ENCODE measurements at regions not wholly inside any gene's neighbourhood (a gene's known extent, or its start where the extent isn't known, plus 50 kb on each side); places are given as distances from the start of the nearest gene placed in this dataset.

GRCh38 chr5:171622010-171622409 lies 163.6 kb upstream of the SMIM23 start:
- H2AFZ ChIP-seq (ENCODE audit: low read depth, low read length) = no peak overlapping the region
- no peak overlapping the region for H3K18ac ChIP-seq (ENCODE audit: low read depth in 1 of 2, low read length in 2 of 2)
- H3K14ac ChIP-seq (ENCODE audit: low read length in 2 of 2) = no peak overlapping the region
- no peak overlapping the region for H2BK12ac ChIP-seq (ENCODE audit: low read length in 2 of 2)
- no peaks in the 10 kb centered on the region for H3K9me3 ChIP-seq (ENCODE audit: control insufficient read depth, low read length)
- H3K79me1 ChIP-seq (replicated peaks; ENCODE audit: low read length, poor library complexity, severe bottlenecking) = no peaks in the 10 kb centered on the region
- H3K23ac ChIP-seq (ENCODE audit: low read length in 2 of 2) = no peak overlapping the region
- DNase-seq = no peak
- H2BK120ac ChIP-seq (ENCODE audit: low read depth, low read length) = no peak overlapping the region
- no peak overlapping the region for H3K27ac ChIP-seq (ENCODE audit: low read length, poor library complexity, severe bottlenecking)
- no peaks in the 10 kb centered on the region for H3K36me3 ChIP-seq (ENCODE audit: control insufficient read depth in 1 of 2, insufficient read depth in 2 of 2, low read depth in 1 of 2, low read length in 2 of 2)
- H3K4me1 ChIP-seq (ENCODE audit: control insufficient read depth, insufficient read depth, low read depth, low read length) = peaks cover 9% of the 10 kb centered on the region
- no peak overlapping the region for H3K4me3 ChIP-seq (ENCODE audit: insufficient read depth in 1 of 2, low read depth in 1 of 2, low read length in 2 of 2)
- 92% methylated on average over 2 of the region's 2 CpGs for WGBS
- no peak overlapping the region for H2BK5ac ChIP-seq (ENCODE audit: low read depth, low read length, poor library complexity, severe bottlenecking)
- H2AK5ac ChIP-seq (ENCODE audit: low read length, severe bottlenecking) = no peak overlapping the region
- H4K91ac ChIP-seq (ENCODE audit: low read length) = no peak overlapping the region
- H4K8ac ChIP-seq (ENCODE audit: low read length) = no peak overlapping the region
- no peak overlapping the region for H3K9ac ChIP-seq (ENCODE audit: low read length)
- no peak overlapping the region for H2BK15ac ChIP-seq (ENCODE audit: low read depth, poor library complexity, severe bottlenecking)
- no peak overlapping the region for H3K4ac ChIP-seq (ENCODE audit: low read depth in 1 of 2, low read length in 2 of 2)
- no peak overlapping the region for H3K4me2 ChIP-seq (ENCODE audit: low read length, poor library complexity, severe bottlenecking)
- H3K27me3 ChIP-seq (ENCODE audit: control insufficient read depth in 1 of 2, insufficient read depth in 1 of 2, low read length in 2 of 2) = peaks cover 28 to 77% of the 10 kb centered on the region in 2 experiments

- 56% methylated on average over 2 of the region's 2 CpGs for WGBS
- no peak for DNase-seq
- no peak overlapping the region for H2AFZ ChIP-seq (ENCODE audit: low read depth, low read length)
- no peak overlapping the region for H4K8ac ChIP-seq (ENCODE audit: low read length)
- H2BK5ac ChIP-seq (ENCODE audit: low read depth, low read length, poor library complexity, severe bottlenecking) = no peak overlapping the region
- H3K4ac ChIP-seq (ENCODE audit: low read depth in 1 of 2, low read length in 2 of 2) = no peak overlapping the region
- H3K9ac ChIP-seq (ENCODE audit: low read length) = no peak overlapping the region
- H2BK12ac ChIP-seq (ENCODE audit: low read length in 2 of 2) = no peak overlapping the region
- H3K27ac ChIP-seq (ENCODE audit: low read length, poor library complexity, severe bottlenecking) = no peak overlapping the region
- H4K91ac ChIP-seq (ENCODE audit: low read length) = no peak overlapping the region
- no peak overlapping the region for H3K23ac ChIP-seq (ENCODE audit: low read length in 2 of 2)
- no peaks in the 10 kb centered on the region for H3K9me3 ChIP-seq (ENCODE audit: control insufficient read depth, low read length)
- H3K4me2 ChIP-seq (ENCODE audit: low read length, poor library complexity, severe bottlenecking) = no peak overlapping the region
- peaks cover 9% of the 10 kb centered on the region for H3K4me1 ChIP-seq (ENCODE audit: control insufficient read depth, insufficient read depth, low read depth, low read length)
- H3K18ac ChIP-seq (ENCODE audit: low read depth in 1 of 2, low read length in 2 of 2) = no peak overlapping the region
- H3K36me3 ChIP-seq (ENCODE audit: control insufficient read depth in 1 of 2, insufficient read depth in 2 of 2, low read depth in 1 of 2, low read length in 2 of 2) = no peaks in the 10 kb centered on the region
- H2BK120ac ChIP-seq (ENCODE audit: low read depth, low read length) = no peak overlapping the region
- H3K14ac ChIP-seq (ENCODE audit: low read length in 2 of 2) = no peak overlapping the region
- H2BK15ac ChIP-seq (ENCODE audit: low read depth, poor library complexity, severe bottlenecking) = no peak overlapping the region
- H3K79me1 ChIP-seq (replicated peaks; ENCODE audit: low read length, poor library complexity, severe bottlenecking) = no peaks in the 10 kb centered on the region
- H3K27me3 ChIP-seq (ENCODE audit: control insufficient read depth in 1 of 2, insufficient read depth in 1 of 2, low read length in 2 of 2) = peaks cover 24 to 77% of the 10 kb centered on the region in 2 experiments
- no peak overlapping the region for H2AK5ac ChIP-seq (ENCODE audit: low read length, severe bottlenecking)
- no peak overlapping the region for H3K4me3 ChIP-seq (ENCODE audit: insufficient read depth in 1 of 2, low read depth in 1 of 2, low read length in 2 of 2)
These were observed 162.5 kb upstream of the SMIM23 start for GRCh38 chr5:171623107-171623506.

GRCh38 chr5:171623551-171624097 lies 162.0 kb upstream of the SMIM23 start:
- no peak overlapping the region for H3K9ac ChIP-seq (ENCODE audit: low read length)
- H4K91ac ChIP-seq (ENCODE audit: low read length) = no peak overlapping the region
- no peak overlapping the region for H4K8ac ChIP-seq (ENCODE audit: low read length)
- peaks cover 9% of the 10 kb centered on the region for H3K4me1 ChIP-seq (ENCODE audit: control insufficient read depth, insufficient read depth, low read depth, low read length)
- H2BK15ac ChIP-seq (ENCODE audit: low read depth, poor library complexity, severe bottlenecking) = no peak overlapping the region
- no peak overlapping the region for H3K23ac ChIP-seq (ENCODE audit: low read length in 2 of 2)
- H3K36me3 ChIP-seq (ENCODE audit: control insufficient read depth in 1 of 2, insufficient read depth in 2 of 2, low read depth in 1 of 2, low read length in 2 of 2) = no peaks in the 10 kb centered on the region
- H3K4ac ChIP-seq (ENCODE audit: low read depth in 1 of 2, low read length in 2 of 2) = no peak overlapping the region
- H3K27me3 ChIP-seq (ENCODE audit: control insufficient read depth in 1 of 2, insufficient read depth in 1 of 2, low read length in 2 of 2) = peaks cover 26 to 76% of the 10 kb centered on the region in 2 experiments
- no peaks in the 10 kb centered on the region for H3K9me3 ChIP-seq (ENCODE audit: control insufficient read depth, low read length)
- no peak overlapping the region for H2AK5ac ChIP-seq (ENCODE audit: low read length, severe bottlenecking)
- 28% methylated on average over 11 of the region's 11 CpGs for WGBS
- DNase-seq = no peak
- H2BK120ac ChIP-seq (ENCODE audit: low read depth, low read length) = no peak overlapping the region
- H3K14ac ChIP-seq (ENCODE audit: low read length in 2 of 2) = no peak overlapping the region
- peak overlapping the region; percentile 17 for H3K4me2 ChIP-seq (ENCODE audit: low read length, poor library complexity, severe bottlenecking)
- no peak overlapping the region for H3K18ac ChIP-seq (ENCODE audit: low read depth in 1 of 2, low read length in 2 of 2)
- H2AFZ ChIP-seq (ENCODE audit: low read depth, low read length) = no peak overlapping the region
- H2BK12ac ChIP-seq (ENCODE audit: low read length in 2 of 2) = no peak overlapping the region
- no peak overlapping the region for H2BK5ac ChIP-seq (ENCODE audit: low read depth, low read length, poor library complexity, severe bottlenecking)
- H3K4me3 ChIP-seq (ENCODE audit: insufficient read depth in 1 of 2, low read depth in 1 of 2, low read length in 2 of 2) = no peak overlapping the region
- no peaks in the 10 kb centered on the region for H3K79me1 ChIP-seq (replicated peaks; ENCODE audit: low read length, poor library complexity, severe bottlenecking)
- H3K27ac ChIP-seq (ENCODE audit: low read length, poor library complexity, severe bottlenecking) = no peak overlapping the region

- Histone ChIP-seq H3K18ac (ENCODE audit: low read depth in 1 of 2, low read length in 2 of 2) (no peak overlapping the region), H4K91ac (ENCODE audit: low read length) (no peak overlapping the region), H3K27ac (ENCODE audit: low read length, poor library complexity, severe bottlenecking) (no peak overlapping the region), H3K4ac (ENCODE audit: low read depth in 1 of 2, low read length in 2 of 2) (no peak overlapping the region), H3K4me1 (ENCODE audit: control insufficient read depth, insufficient read depth, low read depth, low read length) (peaks cover 9% of the 10 kb centered on the region), H2BK15ac (ENCODE audit: low read depth, poor library complexity, severe bottlenecking) (no peak overlapping the region), H3K36me3 (ENCODE audit: control insufficient read depth in 1 of 2, insufficient read depth in 2 of 2, low read depth in 1 of 2, low read length in 2 of 2) (no peaks in the 10 kb centered on the region), H3K27me3 (ENCODE audit: control insufficient read depth in 1 of 2, insufficient read depth in 1 of 2, low read length in 2 of 2) (peaks cover 33 to 79% of the 10 kb centered on the region in 2 experiments), H3K9me3 (ENCODE audit: control insufficient read depth, low read length) (no peaks in the 10 kb centered on the region), H3K9ac (ENCODE audit: low read length) (no peak overlapping the region), H3K23ac (ENCODE audit: low read length in 2 of 2) (no peak overlapping the region), H2BK5ac (ENCODE audit: low read depth, low read length, poor library complexity, severe bottlenecking) (no peak overlapping the region), H2AK5ac (ENCODE audit: low read length, severe bottlenecking) (no peak overlapping the region), H3K4me3 (ENCODE audit: insufficient read depth in 1 of 2, low read depth in 1 of 2, low read length in 2 of 2) (no peak overlapping the region), H3K4me2 (ENCODE audit: low read length, poor library complexity, severe bottlenecking) (no peak overlapping the region), H2BK12ac (ENCODE audit: low read length in 2 of 2) (no peak overlapping the region), H4K8ac (ENCODE audit: low read length) (no peak overlapping the region), H3K14ac (ENCODE audit: low read length in 2 of 2) (no peak overlapping the region), H2AFZ (ENCODE audit: low read depth, low read length) (no peak overlapping the region), H3K79me1 (replicated peaks; ENCODE audit: low read length, poor library complexity, severe bottlenecking) (no peaks in the 10 kb centered on the region), H2BK120ac (ENCODE audit: low read depth, low read length) (no peak overlapping the region)
- no peak for DNase-seq
- 59% methylated on average over 5 of the region's 5 CpGs for WGBS
These were observed 161.2 kb upstream of the SMIM23 start for GRCh38 chr5:171624396-171624795.
